ENCODE measurements at regions not wholly inside any gene's neighbourhood (a gene's known extent, or its start where the extent isn't known, plus 50 kb on each side); places are given as distances from the start of the nearest gene placed in this dataset.

DNA sequence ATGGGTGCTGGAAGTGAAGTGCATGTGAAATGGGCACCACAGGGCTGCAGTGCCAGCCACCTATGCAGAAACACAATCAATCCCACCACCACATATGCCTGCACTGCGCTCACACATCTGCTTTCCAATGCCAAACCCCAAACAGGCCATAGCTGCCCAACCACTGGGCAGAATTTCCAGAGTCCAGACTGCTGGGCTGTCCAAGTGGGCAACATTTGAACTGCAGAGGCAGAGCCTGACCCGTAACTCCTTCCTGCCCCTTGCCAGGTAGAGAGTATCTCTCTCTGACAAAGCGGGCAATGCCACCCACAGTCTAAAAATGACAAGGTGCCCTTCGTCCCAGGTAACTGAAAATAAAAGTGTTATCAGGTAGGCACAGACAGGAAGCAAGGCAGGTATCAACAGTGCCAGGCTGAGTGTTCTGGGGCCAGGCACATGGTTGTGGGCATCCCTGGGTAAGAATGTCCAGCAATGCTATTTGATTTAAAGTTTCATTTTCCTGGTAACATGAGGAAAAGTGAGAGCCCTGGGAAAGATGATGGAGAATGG lies 79.5 kb downstream of the FOXA2 start:
- no peak for DNase-seq (ENCODE audit: low read depth in 2 of 2)

DNA sequence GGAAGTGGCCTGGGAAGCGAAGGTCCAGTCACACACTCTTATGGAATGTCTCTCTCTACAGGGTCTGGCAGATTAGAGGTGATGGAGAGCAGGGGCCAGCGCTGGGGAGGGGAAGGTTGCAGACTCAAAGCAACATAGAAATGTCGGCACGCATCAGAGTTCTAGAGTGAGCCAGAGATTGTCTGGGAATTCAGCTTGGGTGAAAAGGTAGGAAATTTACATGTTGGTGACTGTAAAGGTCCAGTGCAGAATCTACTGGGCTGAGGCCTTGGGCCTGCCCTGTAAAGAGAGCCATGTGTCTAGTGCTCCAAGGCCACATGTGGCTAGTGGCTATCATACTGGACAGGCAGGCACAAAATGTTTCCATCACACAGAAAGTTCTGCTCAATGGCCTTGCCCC lies 80.8 kb downstream of the FOXA2 start:
- DNase-seq (ENCODE audit: low read depth in 2 of 2), result no peak

DNA sequence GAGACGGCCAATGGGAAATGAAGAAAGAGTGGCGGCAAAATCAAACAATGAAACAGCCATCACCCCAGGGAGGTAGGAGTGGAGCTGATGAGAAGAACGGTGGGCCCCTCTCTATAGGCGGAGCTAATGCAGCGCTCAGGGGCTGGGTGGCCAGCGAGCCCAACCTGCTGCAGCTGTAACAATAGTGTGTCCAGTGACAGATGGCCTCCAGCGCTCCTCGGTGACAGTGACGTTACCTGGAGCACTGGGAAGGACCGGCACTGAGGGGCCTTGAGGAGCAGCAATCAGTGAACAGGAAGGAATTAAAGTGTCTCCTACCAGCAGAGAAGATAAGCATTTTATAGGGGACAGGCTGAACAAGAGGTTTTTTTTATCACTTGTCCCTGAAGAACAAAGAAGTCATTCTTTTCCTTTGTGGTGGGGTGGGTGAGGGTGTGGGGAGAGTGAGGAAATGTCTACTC lies 81.6 kb downstream of the FOXA2 start:
- no peak for DNase-seq (ENCODE audit: low read depth in 2 of 2)

DNA sequence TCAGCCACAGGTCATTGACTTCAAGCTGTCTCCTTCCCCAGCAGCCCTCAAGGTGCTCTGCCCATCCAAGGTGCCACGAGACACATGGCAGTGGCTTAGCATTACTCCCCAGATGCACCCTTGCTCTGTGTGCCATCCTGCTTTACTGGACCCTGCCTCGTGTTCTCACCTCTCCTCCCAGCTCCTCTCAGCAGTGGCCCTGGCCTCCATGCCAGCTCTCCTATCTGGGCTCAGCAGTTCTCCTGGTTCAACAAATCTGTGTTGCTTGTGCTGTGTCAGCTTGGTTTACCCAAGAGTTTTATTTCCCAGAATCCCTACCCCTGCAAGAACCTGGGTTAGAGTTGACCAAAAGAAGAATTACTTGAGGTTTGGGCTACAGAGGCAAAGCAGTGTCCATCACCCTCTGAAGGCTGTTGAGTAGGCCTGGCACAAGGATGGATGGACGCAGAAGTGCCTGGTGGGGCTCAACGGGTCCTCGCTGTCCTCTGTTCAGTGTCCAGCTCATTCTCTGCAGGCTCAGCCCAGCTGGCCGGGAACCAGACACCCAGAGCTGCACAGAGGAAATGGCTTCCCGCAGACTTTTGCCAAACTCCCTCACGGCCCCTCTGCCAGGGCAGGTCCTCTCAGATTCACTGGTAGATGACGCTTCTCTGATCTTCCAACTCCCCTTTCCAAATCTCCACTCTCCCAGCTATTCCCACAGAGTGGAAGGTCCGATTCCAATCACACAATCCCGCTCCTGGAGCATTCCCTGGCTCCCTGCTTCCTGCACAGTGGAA lies 82.6 kb downstream of the FOXA2 start:
- no peak for DNase-seq (ENCODE audit: low read depth in 2 of 2)

DNA sequence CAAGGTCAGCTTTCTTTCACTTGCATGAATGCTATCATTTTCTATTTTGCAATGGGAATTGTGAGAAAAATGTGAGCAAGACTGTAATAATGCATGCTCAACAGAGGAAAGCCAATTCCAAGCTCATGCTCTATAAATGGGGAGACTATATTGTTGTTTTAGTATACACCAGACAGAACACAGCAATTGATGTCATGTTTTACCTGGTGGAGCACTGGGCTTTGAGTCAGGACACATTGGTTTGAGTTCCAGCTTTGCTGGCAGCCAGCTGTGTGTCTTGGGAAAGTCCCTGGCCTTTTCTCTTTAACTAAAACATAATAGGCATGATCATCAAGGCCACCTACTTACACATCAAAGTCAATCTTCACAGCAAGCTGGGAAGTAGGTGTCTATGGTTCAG lies 83.3 kb downstream of the FOXA2 start:
- no peak for DNase-seq (ENCODE audit: low read depth in 2 of 2)

DNA sequence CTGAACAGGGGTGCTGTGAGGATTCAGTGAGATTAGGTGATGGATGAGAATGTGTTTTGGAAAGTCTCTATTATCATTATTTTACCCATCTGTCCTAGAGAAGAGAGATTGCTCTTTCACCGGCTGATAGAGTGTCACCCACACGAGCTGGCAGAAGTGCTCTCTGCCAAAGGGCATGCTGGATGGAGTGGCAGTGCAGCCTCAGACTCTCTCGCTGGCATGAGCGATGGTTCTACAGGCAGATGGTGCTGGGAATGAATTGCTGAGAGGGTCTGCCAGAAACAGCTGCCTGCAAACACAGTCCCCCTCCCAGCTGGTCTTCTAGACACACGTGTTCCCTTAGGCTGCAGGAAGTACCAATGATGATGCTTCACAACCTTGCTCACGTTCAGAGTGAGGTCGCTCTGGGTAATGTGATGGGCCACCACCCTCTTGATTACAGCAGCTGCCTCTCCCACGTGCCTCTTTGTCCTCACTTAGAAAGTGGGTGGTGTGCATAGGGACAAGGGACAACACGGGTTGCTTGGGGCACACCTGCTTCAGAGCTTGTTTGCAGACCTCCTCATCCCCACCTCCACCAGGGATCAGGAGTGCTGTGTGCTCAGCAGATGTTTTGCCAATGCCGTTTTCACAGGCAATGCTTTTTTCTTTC lies 84.7 kb downstream of the FOXA2 start:
- DNase-seq (ENCODE audit: low read depth in 2 of 2), result no peak

DNA sequence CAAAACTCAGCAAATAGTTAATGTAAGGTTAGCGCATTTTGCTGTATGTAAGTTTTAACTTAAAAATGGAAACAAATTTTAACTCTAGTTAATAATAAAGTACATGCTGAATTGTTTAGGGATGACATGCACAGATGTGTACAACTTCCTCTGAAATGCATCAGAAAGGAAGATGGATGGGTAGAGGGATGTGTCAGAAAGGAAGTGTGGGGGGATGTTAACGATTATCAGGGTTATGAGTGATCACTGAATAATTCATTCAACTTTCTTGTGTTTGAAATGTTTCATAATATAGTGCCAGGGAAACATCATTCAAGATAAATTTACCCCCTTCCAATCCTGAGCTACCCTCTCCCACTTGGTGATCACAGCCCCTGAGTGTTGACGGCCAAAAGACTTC lies 87.6 kb downstream of the FOXA2 start:
- no peak for DNase-seq (ENCODE audit: low read depth in 2 of 2)

DNA sequence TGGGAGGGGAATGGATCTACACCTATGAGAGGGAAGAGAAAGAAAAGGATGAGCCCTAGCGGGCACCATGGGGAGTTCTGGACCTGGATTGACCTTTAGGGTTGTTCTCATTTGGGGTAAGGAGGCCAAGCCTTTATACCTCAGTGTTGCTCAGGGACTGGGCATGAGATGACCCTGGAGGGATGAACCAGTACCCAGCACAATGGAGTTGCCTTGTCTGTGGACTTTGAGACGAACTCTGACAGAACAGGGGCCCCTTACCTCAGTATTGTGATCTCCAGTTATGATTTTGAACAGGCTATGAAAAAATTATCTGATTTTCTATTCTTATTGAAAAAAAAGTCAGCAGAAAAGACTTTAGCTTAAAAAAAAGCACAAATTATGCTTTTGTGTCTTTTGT lies 88.6 kb downstream of the FOXA2 start:
- no peak for DNase-seq (ENCODE audit: low read depth in 2 of 2)

DNA sequence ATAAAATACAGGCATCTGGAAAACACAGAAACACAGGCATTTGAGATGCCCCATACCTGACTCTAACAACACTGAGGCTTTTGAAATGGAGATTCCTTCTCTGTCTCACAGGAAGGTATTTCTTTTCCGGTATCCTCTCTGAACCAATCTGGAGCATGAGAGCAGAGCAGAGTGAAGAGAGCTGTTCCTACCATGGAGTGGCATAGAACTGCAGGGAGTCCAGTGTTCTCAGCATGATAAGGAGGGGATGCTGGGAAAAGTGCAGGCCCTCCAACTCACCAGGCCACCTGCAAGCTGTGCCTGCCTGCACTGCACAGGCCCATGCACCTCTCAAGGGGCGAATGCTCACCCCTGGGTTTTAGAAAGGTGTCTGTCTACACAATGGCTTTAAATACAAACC lies 89.2 kb downstream of the FOXA2 start:
- DNase-seq (ENCODE audit: low read depth in 2 of 2), result no peak

DNA sequence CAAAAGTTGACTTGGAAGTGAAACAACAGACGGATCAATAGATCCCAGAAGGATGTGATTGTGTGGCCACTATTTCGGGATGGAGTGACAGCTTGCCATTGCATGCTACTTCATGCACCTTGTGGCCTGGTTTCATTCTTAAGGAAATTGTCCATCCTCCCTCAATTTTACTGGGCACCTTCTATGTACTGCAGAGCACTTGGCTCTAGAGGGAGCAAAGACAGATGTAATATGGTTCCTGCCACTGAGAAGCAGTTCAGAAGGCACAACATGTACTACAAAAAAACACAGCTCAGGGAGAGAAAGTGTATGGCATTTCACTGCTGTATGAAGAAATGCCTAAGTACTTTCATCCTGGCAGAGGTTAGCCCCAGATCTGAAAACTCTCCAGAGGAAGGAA lies 91.9 kb downstream of the FOXA2 start:
- no peak for DNase-seq (ENCODE audit: low read depth in 2 of 2)

DNA sequence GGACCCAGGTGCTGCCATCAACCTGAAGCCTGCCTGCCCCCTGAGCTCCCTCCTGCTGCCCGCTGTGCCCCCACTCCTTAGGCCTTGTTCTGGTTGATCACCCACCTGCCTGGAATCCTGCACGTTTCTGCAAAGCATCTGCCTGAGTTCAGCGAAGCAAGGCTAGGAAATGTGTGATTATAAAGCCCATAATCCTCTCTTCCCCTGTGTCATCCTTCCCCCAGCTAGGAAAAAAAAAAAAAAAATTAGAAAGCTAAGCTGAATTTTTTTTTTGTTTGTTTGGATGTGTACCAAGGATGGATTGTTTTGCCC lies 93.2 kb downstream of the FOXA2 start:
- DNase-seq (ENCODE audit: low read depth in 2 of 2), result no peak

DNA sequence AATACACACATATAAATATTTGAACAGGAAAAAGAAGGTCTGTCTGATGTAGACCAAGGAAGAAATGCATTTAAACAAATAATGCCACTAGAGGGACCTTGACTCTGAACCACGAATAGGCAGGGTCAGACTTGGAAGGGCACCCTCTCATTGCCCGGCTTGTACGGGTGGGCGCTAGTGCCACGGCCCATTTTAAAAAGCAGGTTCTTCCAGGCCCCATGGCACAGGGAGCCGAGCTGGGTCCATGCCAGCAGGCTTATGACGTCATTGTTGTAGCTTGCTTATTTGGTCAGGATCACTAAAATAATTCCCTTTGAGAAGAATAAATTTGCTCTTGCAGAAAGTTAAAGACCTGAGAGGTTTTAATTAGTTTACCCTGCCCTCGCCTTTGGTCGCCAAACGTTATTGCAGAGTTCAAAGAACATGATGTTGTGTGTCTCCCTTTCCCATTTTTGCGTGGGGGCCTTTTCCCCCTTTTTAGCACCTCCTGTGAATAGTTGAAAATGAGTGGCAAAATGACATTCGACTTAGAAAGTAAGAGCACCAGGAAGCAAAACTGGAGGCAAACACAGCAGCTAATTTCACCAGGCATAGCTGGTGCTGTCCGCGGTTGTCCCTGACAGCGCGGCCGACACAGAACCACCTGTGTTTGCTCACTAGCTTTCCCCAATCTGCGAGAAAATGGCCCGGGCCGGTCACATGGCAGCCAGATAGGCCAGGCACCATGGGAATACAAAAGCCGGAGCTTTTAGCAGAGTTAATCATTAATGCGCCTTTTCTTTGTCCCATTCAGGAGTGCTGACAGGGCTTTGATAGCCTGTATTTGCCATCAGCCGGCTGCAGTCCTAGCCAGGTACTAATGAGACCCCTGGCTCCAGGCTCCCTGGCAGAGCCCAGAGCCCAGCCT lies 93.8 kb downstream of the FOXA2 start:
- no peak for DNase-seq (ENCODE audit: low read depth in 2 of 2)

DNA sequence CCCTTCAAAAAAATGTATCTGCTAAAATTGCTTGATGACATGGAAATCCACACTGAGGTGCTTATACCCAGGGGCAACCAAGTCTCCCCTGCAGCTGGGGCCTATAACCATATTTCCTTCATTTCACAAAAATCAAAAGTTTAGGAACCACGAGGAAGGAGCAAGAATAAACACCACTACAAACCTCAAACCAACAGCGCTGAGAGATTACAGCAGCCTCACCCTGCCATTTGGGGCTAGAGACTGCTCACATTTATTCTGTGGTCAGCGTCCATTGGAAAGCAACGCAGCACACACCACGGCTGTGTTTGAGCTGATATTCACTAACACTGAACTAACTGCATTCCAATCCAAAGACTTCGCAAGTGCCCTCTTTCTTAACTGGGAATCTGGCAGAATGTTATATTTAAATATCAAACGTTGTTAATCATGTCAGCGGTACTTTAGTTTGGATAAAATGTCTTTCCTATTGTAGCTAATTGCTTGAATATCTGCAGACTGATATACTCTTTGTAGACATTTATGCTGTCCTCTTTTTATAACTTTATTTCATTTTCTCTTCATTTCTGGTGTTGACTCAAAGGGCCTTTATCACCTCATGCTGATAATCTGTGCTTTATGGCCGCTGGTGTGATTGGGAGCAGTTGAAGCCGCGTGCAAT lies 94.6 kb downstream of the FOXA2 start:
- DNase-seq (ENCODE audit: low read depth in 2 of 2), result no peak

DNA sequence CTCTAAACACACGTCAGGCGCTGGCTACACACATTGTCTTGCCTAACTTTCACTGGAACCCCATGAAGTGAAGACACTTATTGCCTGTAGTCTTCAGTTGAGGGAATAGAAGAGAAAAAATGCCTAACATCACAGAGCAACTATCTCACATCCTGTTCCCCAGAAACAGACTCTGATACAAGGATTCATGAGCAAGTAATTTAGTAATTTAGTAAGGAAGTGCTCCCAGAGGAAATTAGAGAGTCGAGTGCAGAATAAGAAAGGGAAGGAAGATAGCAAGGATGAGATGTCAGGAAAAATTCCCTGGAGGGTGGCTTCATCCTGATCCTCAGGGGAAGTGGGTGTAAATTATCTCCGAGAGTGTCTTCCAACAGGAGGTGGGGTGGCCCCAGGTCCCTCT lies 104.0 kb downstream of the FOXA2 start:
- DNase-seq (ENCODE audit: low read depth in 2 of 2), result no peak

DNA sequence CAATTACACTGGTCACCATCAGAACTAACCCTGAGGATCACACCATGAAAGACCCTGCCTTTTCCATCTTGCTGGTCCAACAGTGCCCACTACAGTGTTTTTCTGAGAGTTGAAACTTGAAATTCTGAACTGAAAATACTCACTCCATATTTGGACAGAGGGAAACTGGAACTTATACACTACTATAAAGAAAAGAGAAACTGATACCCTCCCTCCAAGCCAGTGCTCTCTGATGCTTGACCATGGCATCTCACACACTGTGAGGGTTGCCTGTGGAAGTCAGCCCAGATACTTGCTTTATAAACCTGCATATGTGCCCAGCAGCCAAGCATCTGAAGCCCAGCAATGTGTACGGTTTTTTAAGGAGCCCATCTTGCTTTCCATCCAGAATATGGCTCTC lies 108.7 kb downstream of the FOXA2 start:
- DNase-seq (ENCODE audit: low read depth in 2 of 2), result no peak

DNA sequence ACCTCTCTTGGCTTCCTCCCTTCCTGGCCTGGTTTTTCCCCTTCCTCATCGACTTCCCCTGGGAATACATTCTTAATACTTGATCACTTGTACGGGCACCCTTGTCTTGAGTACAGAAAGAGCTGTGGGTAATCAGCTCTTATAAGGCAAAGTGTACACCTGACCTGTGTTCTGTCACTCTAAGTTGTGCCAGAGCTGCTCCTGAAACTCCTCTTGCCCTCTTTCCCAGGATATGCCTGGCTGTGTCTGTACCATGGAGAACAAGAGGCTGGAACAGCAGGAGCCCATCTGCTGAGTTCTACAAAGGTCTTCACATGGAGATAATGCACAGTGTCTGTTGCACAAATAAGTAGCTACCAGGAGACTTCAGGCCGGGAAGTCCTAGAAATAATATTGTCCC lies 110.1 kb downstream of the FOXA2 start:
- DNase-seq (ENCODE audit: low read depth in 2 of 2), result no peak

DNA sequence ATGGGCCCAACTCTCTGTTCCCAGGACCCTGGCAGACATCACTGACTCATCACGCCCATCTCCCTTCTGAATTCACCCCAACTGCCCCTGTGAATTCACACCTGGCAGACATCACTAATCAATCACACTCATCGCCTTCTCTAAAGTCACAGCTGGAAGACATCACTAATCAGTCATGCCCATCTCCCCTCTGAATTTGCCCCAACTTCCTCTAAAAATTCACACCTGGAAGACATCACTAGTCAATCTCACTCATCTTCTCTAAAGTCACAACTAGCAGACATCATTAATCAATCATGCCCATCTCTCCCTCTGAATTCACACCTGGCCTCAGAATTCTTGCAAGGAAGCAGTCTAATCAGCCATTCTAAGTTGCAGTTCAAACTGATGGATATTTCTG lies 111.1 kb downstream of the FOXA2 start:
- no peak for DNase-seq (ENCODE audit: low read depth in 2 of 2)

DNA sequence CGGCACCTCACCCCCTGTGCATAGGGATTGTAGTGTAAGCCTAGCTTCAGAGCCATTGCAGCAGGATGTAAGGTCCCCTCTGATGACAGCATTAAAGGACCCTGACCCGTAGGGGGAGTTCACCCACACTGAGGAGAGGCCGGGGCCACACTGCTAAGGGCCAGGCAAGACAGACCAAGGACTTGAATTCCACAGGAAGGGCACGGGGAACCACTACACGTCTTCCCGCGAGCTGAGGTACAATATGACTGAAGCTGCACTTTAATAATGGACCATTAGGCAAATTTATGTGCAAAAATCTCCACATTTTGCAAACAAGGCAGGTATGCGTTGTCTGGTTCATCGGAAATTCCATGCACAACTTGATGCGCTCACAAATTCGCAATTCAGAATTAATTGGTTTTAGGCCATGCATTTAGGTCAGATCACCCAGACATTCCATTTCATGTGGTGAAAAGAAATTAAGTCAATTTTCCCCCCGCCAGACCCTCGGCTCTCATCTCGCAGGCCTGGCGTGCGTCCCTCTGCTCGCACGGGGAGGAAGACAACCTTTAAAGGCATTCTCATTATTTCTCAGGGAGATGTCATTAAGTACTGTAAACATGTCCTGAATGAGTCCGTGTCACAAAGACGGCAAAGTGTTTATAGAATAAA lies 111.8 kb downstream of the FOXA2 start:
- DNase-seq (ENCODE audit: low read depth in 2 of 2), result no peak

DNA sequence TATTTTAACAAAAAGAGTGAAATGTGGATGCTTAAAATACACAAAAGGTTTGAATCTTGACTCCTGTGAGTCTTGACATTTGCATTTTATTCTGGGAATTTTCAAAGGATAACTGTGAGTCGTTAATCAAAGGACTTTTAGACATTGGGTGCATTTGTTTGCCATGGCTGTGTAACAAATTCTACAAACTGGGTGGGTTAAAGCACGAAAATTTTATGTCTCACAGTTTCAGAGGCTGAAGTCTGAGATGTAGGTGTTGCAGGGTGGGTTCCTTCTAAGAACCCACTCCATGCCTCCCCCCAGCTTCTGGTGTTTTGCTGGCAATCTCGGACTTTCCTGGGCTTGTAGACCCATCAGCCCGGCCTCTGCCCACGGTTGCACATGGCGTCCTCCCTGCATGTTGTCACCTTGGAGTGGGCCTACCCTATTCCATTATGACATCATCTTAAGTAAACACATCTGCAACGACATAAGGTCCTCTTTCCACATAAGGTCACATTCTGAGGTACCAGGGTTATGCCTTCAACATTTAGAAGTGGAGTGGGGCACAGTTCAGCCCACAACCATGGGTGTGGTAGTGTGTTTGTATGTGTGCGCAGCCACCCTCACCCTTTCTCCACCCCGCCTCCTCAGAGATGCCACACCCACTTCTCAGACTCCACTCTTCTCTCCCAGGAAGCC lies 113.1 kb downstream of the FOXA2 start:
- DNase-seq (ENCODE audit: low read depth in 2 of 2), result no peak

DNA sequence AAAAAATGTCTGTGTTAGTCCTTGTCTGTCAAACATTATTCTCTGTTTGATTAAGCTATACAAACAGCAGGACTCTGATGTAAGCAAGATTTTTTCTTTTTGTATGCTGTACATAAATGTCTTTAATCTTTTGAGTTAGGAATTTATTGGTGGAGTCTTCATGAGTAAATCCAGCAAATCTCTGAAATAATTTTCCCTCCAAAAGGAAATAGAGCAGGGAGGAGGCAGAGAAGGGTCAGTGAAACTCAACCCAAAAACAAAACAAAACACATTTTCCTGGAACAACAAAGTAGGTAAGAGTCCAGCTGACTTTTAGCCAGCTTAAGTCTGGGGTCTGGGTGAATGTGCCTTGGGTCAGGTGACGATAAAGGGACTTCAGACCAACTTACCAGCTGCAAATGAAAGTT lies 113.7 kb downstream of the FOXA2 start:
- DNase-seq (ENCODE audit: low read depth in 2 of 2), result no peak

Measured in stimulated activated CD8-positive, alpha-beta memory T cell treated with anti-CD3 and anti-CD28 coated beads, Interleukin-7, amount 100 ng/mL, for 1 hour (primary cell).